ENCODE measurements at regions not wholly inside any gene's neighbourhood (a gene's known extent, or its start where the extent isn't known, plus 50 kb on each side); places are given as distances from the start of the nearest gene placed in this dataset.

- ChIA-PET POLR2A (no interaction called here), CTCF (interaction anchor here (0.6 kb wide), 1 partner anchor 13 kb away, joined by 3 read pairs; no protein-coding TSS in a partner anchor)
- TF ChIP-seq CTCF (IDR thresholded peaks at IDR 0.05; ENCODE audit: insufficient read depth, low read depth, low read length) = no peak
- H3K27me3 ChIP-seq (ENCODE audit: control insufficient read depth, insufficient read depth, low read length) = no peaks in the 10 kb centered on the region
- DNase-seq (ENCODE audit: low read depth) = no peak
- H3K4me3 ChIP-seq (ENCODE audit: low read depth, low read length) = no peak overlapping the region
- no peaks in the 10 kb centered on the region for H3K36me3 ChIP-seq (ENCODE audit: control insufficient read depth, insufficient read depth, low read length)
Observed at GRCh38 chr4:176504118-176504517, 184.4 kb downstream of the SPCS3 start.

- POLR2A ChIA-PET = no interaction called here
- no peaks in the 10 kb centered on the region for H3K36me3 ChIP-seq (ENCODE audit: control insufficient read depth, insufficient read depth, low read length)
- no peak for TF ChIP-seq CTCF (IDR thresholded peaks at IDR 0.05; ENCODE audit: insufficient read depth, low read depth, low read length)
- CTCF ChIA-PET = no interaction called here
- DNase-seq (ENCODE audit: low read depth) = no peak
- no peaks in the 10 kb centered on the region for H3K27me3 ChIP-seq (ENCODE audit: control insufficient read depth, insufficient read depth, low read length)
- H3K4me3 ChIP-seq (ENCODE audit: low read depth, low read length) = no peak overlapping the region
Observed at GRCh38 chr4:176507845-176508533, 188.2 kb downstream of the SPCS3 start.

- ChIA-PET CTCF (no interaction called here), POLR2A (no interaction called here)
- no peak for TF ChIP-seq CTCF (IDR thresholded peaks at IDR 0.05; ENCODE audit: insufficient read depth, low read depth, low read length)
- H3K4me3 ChIP-seq (ENCODE audit: low read depth, low read length) = no peak overlapping the region
- H3K36me3 ChIP-seq (ENCODE audit: control insufficient read depth, insufficient read depth, low read length) = no peaks in the 10 kb centered on the region
- no peaks in the 10 kb centered on the region for H3K27me3 ChIP-seq (ENCODE audit: control insufficient read depth, insufficient read depth, low read length)
- DNase-seq (ENCODE audit: low read depth) = no peak
Observed at GRCh38 chr4:176508780-176509331, 189.1 kb downstream of the SPCS3 start.

GRCh38 chr4:176525576-176525975, 205.8 kb downstream of the SPCS3 start:
- POLR2A ChIA-PET = no interaction called here
- DNase-seq (ENCODE audit: low read depth) = no peak
- Histone ChIP-seq H3K4me3 (ENCODE audit: low read depth, low read length) (no peak overlapping the region), H3K27me3 (ENCODE audit: control insufficient read depth, insufficient read depth, low read length) (no peaks in the 10 kb centered on the region), H3K36me3 (ENCODE audit: control insufficient read depth, insufficient read depth, low read length) (no peaks in the 10 kb centered on the region)
- no peak for TF ChIP-seq CTCF (IDR thresholded peaks at IDR 0.05; ENCODE audit: insufficient read depth, low read depth, low read length)
- CTCF ChIA-PET = interaction anchor here (1.0 kb wide), 1 partner anchor 133 kb away, joined by 3 read pairs; no protein-coding TSS in a partner anchor

GRCh38 chr4:176526704-176527103, 206.9 kb downstream of the SPCS3 start:
- CTCF ChIA-PET = no interaction called here
- POLR2A ChIA-PET = no interaction called here
- no peak for TF ChIP-seq CTCF (IDR thresholded peaks at IDR 0.05; ENCODE audit: insufficient read depth, low read depth, low read length)
- DNase-seq (ENCODE audit: low read depth) = no peak
- H3K36me3 ChIP-seq (ENCODE audit: control insufficient read depth, insufficient read depth, low read length) = no peaks in the 10 kb centered on the region
- no peak overlapping the region for H3K4me3 ChIP-seq (ENCODE audit: low read depth, low read length)
- no peaks in the 10 kb centered on the region for H3K27me3 ChIP-seq (ENCODE audit: control insufficient read depth, insufficient read depth, low read length)
